ENCODE measurements at regions not wholly inside any gene's neighbourhood (a gene's known extent, or its start where the extent isn't known, plus 50 kb on each side); places are given as distances from the start of the nearest gene placed in this dataset.
"Not testable (repeated sequence)": the region's sequence is repeated elsewhere in the genome, so short reads cannot be mapped to it uniquely, and the experiment has no call there.

GRCh38 chr9:7739595-7739994, 60.0 kb downstream of the DMAC1 start:
- DNase-seq (ENCODE audit: low spot score): no peak

DNA sequence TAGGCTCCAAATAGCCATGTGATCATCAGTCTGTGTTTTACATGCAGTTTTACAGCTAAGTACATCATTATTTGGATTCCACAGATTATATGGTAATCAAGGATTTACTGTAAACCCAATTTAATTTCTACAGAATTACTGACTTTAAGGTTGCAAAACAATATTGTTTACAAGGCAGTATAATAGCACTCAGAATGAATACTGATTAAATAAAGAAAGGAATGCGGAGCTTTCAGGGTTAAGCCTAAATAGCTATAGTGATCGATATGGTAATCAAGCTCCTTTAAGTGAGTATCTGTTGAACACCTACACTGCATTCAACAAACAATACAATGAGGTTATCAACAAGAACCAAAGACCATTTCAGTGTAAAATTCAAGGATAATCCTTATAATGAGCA, 64.3 kb downstream of the DMAC1 start:
- no peak for DNase-seq (ENCODE audit: low spot score)

- no peak for DNase-seq (ENCODE audit: low spot score)
Measured at GRCh38 chr9:7730164-7730445, 69.5 kb downstream of the DMAC1 start.

GRCh38 chr9:7729371-7730163, 70.0 kb downstream of the DMAC1 start:
- DNase-seq (ENCODE audit: low spot score): no peak

- no peak for DNase-seq (ENCODE audit: low spot score)
Measured at GRCh38 chr9:7721291-7721690, 78.3 kb downstream of the DMAC1 start.

- not testable (repeated sequence) for DNase-seq (ENCODE audit: low spot score)
Measured at GRCh38 chr9:7713088-7713487, 86.5 kb downstream of the DMAC1 start.

DNA sequence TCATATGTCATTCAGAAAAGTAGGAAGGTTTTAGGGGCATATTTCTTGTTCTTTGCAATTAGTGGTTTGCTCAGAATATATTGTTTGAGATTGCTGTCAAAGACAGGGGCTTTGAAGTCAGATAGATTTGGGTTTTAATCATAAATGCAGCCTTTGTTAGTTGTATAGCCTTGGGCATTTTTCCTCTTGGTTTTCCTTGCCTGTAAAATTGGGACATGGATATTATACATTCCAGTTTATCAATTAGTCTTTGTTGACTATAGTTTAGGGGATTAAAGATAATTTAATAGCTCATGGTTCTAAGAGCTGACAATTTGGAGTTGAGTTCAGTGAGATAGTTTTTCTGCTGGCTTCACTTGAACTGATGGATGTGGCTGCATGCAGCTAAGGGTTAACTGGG, 88.9 kb downstream of the DMAC1 start:
- no peak for DNase-seq (ENCODE audit: low spot score)

GRCh38 chr9:7707934-7708333, 91.6 kb downstream of the DMAC1 start:
- no peak for DNase-seq (ENCODE audit: low spot score)

DNA sequence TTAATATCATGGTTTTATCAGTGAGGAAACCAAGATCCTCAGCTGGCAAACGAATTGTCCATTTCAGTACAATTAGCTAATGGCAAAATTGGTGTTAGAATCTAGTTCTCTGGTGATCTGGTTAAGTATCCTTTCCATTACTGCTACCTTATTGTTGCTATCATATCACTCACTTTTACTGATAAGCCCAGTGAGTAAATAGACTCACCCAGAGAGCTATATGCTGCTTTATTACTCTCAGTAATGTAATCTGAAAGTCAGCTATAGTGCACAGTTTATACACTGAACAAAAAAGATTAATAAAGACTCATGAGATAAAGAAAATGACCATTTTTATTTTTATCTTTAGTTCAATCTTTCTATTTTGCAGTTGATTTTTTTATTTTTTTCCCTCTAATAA, 95.0 kb downstream of the DMAC1 start:
- no peak for DNase-seq (ENCODE audit: low spot score)

GRCh38 chr9:7691909-7692308, 107.7 kb downstream of the DMAC1 start:
- DNase-seq (ENCODE audit: low spot score): no peak

DNA sequence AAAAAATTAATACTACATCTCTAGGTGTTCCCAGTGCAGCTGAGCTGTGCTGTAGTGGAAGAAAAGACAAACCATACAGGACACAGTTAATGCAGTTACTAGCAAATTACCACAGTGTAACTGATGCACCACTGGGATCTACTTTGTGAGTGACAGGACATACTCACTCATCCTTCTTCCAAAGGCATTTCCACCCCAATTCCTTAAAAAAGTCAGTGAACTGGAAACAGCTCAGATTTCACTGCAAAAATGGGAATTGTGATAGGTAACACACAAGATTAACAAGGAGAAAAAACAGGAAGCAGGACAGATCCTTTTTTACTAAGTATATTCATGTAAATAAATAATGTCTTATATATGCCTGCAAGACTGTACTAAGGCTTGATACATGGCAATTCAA, 109.6 kb downstream of the DMAC1 start:
- no peak for DNase-seq (ENCODE audit: low spot score)

- no peak for DNase-seq (ENCODE audit: low spot score)
Measured at GRCh38 chr9:7688626-7689025, 111.0 kb downstream of the DMAC1 start.

GRCh38 chr9:7676609-7677156, 122.9 kb downstream of the DMAC1 start:
- no peak for DNase-seq (ENCODE audit: low spot score)

DNA sequence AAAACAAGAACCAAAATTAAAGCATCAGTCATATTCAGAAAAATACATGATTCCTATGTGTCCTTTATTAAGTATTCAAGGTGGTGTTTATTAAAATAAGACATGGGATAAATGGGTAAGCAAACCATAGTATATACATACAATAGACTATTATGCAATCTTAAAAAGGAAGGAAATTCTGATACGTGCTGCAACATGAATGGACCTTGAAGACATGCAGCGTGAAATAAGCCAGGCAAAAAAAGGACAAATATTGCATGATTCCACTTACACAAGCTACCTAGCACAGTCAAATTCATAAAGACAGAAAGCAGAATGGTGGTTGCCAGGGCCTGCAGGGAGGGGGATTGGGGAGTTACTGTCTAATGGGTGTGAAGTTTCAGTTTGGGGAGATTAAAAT, 127.7 kb downstream of the DMAC1 start:
- DNase-seq (ENCODE audit: low spot score): no peak

DNA sequence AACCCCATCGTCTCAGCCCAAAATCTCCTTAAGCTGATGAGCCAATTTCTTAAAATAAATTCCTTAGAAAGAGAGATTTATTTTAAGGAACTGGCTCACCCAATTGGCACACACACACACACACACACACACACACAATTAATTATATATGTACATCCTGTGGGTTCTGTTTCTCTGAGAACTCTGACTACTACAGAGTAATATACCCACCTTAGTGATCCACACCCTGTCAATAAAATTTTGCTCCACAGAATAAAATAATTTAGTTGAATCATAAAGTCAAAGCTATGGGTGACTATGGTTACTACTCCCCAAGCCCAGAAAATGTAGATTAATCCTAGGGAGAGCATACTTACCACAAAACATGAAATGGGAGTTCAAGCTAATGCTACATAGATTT, 131.0 kb downstream of the DMAC1 start:
- no peak for DNase-seq (ENCODE audit: low spot score)

GRCh38 chr9:7665874-7666273, 133.7 kb downstream of the DMAC1 start:
- DNase-seq (ENCODE audit: low spot score): no peak

DNA sequence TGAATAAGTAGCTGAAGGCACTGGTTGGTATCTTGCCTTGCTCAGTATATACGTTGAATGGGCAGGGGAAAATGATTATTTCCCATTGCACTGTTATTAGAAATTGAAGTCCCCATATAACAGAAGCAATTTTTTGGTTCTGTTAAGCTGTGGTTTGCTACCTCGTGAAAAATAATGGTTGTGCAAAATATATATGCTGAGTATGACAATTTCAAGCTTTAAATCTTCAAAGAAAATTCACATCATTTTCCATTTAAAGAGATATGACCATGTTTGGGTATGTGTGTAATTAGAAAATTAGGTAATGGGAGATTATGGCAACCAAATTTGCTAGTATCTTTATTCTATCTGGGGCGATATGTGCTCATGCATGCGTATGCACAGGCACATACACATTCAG, 139.8 kb downstream of the DMAC1 start:
- no peak for DNase-seq (ENCODE audit: low spot score)

DNA sequence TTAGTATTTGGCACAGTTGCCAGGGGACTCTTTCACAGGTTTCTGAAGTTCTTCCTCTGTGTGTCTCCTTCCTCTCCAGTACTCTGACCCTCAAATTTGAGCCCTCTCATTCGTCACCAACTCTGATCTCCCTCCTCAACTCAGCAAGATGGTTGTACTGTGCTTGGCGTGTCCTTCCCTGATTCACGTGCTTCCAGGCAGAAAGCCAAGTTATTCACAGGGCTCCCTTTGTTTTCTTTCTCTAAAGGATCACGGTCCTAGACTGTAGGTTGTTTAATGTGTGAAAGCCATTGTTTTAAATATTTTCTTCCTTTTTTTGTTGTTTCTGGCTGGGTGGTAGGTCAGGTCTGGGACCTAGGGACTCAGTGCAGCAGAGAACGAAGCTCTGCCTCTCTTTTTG, 142.9 kb downstream of the DMAC1 start:
- no peak for DNase-seq (ENCODE audit: low spot score)

DNA sequence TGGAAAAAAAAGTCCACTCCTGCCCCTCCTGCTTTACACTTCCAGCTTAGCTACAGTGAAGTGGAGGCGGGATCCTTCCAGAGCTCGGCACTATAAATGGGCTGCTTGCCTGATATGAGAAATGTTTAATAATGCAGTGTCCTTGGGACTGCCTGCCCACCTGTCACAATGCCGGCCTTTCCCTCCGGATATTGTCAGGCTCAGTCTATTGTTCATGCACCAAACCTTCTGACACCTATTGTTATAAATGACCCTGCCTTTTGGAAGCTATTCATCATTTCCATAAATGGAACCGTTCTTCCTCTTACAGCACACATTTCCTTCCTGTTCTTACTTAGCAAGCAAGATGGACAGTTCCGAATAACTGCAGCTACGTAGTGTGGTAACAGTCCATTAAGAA, 146.3 kb downstream of the DMAC1 start:
- no peak for DNase-seq (ENCODE audit: low spot score)

- no peak for DNase-seq (ENCODE audit: low spot score)
Measured at GRCh38 chr9:7640231-7640630, 159.3 kb downstream of the DMAC1 start.

DNA sequence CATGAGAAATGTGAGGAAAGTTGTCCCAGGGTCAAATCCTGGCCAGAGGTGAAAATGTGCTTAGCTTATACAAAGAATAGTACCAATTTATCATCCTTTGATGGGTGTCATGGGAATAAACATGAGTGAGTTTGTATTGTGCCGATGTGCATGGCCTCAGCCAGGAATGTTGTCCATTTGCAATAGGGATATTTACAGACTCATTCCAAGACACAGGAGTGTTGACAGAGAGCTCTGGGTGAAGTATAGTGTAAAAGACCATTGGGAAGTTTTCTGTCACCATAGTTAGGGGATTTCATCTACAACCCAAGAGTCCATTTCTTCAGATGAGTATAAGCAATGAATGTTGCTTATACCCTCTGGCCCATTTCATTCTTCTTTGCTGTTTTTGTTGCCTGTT, 160.1 kb downstream of the DMAC1 start:
- no peak for DNase-seq (ENCODE audit: low spot score)

GRCh38 chr9:7636838-7637467, 162.6 kb downstream of the DMAC1 start:
- no peak for DNase-seq (ENCODE audit: low spot score)

DNA sequence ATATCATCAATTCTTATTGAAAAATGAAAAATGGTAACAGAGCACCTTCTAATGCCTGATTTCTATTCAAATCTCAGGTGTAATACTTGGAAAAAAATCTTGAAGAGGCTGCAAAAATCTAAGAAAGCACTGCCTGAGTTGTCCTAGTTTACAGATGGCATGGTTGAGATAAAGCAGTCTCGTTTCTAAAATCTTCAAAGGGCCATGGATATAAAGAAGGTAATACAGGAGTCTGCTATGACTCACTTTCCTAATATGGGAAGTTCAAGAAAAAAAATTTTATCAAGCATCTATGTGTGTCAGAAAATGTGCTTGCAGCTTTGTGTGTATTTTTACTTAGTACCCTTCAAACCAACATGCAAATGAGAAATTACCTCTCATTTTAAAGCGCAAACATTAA, 163.3 kb downstream of the DMAC1 start:
- DNase-seq (ENCODE audit: low spot score): no peak

DNA sequence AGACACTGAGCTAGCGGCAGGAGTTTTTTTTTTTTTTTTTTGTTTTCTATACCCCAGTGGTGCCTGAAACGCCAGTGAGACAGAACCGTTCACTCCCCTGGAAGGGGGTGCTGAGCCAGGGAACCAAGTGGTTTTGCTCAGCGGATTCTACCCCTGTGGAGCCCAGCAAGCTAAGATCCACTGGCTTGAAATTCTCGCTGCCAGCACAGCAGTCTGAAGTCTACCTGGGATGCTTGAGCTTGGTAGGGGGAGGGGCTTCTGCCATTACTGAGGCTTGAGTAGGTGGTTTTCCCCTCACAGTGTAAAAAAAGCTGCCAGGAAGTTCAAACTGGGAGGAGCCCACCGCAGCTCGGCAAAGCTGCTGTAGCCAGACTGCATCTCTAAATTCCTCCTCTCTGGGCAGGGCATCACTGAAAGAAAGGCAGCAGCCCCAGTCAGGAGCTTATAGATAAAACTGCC, 173.0 kb downstream of the DMAC1 start:
- DNase-seq (ENCODE audit: low spot score): not testable (repeated sequence)

All from LoVo (cell line).